H1 (cell line): ENCODE measurements at regions not wholly inside any gene's neighbourhood (a gene's known extent, or its start where the extent isn't known, plus 50 kb on each side); places are given as distances from the start of the nearest gene placed in this dataset.

Source experiments
- CBX8 ChIP-seq: fragments of 300-800, 300-1000 bp; sonication (generic); IDR thresholded peaks from 2 replicates; pipeline ENCODE4 v1.7.1; 2016; ENCODE audit warnings: low read depth, low read length, borderline replicate concordance
- CTCF ChIP-seq, 3 experiments: IDR thresholded peaks; 1 replicate in 2 of 3; 2 replicates in 1 of 3; pipeline versions ENCODE4 v1.5.1 to v1.6.1; 2011; ENCODE audit warnings: low read length in 3 of 3, mild to moderate bottlenecking in 3 of 3, inconsistent platforms in 2 of 3, low read depth in 1 of 3, moderate library complexity in 1 of 3; ENCODE audit not compliant: insufficient read depth in 1 of 3; ENCODE audit errors: control extremely low read depth in 1 of 3
- KDM5A ChIP-seq: fragments of 200-600 bp; IDR thresholded peaks from 2 replicates; pipeline ENCODE4 v1.7.1; 2012; ENCODE audit warnings: mild to moderate bottlenecking, low read length, inconsistent platforms, mixed read lengths
- POLR2A ChIP-seq, 2 experiments: IDR thresholded peaks; 1 replicate in 1 of 2; 2 replicates in 1 of 2; pipeline ENCODE4 v1.6.1; 2011; ENCODE audit warnings: low read depth in 2 of 2, low read length in 2 of 2, mild to moderate bottlenecking in 2 of 2; ENCODE audit errors: control extremely low read depth in 1 of 2

GRCh38 chr3:13762906-13763305 is 117.0 kb downstream of the WNT7A start:
- TF ChIP-seq CTCF (IDR thresholded peaks at IDR 0.05; ENCODE audit: control extremely low read depth in 1 of 3, insufficient read depth in 1 of 3, low read depth in 1 of 3, low read length in 3 of 3) (peak; percentile 57 to 76 (median 64)), POLR2A (IDR thresholded peaks at IDR 0.05; ENCODE audit: control extremely low read depth in 1 of 2, low read depth in 2 of 2, low read length in 2 of 2) (no peak), CBX8 (no peak), KDM5A (no peak)
